Smooth muscle cell (in vitro differentiated cells): ENCODE measurements at regions not wholly inside any gene's neighbourhood (a gene's known extent, or its start where the extent isn't known, plus 50 kb on each side); places are given as distances from the start of the nearest gene placed in this dataset.

ENCODE experiments used
- DNase-seq: peaks from one replicate; lab custom pipeline; 2025; ENCODE audit not compliant: unreplicated experiment; lab: John Stamatoyannopoulos, UW
- H2AFZ ChIP-seq: fragments of 200-600 bp; sonication (generic); 2 replicates; pipeline ENCODE4 v1.6.0; 2016; ENCODE audit warnings: antibody characterized with exemption, low read depth, mild to moderate bottlenecking
- H3F3A ChIP-seq: fragments of 200-600 bp; sonication (generic); 2 replicates; pipeline ENCODE4 v1.6.0; 2017; ENCODE audit warnings: antibody characterized with exemption, low read depth
- H3K27ac ChIP-seq: fragments of 200-600 bp; sonication (generic); 2 replicates; pipeline ENCODE4 v1.5.1; 2016; ENCODE audit warnings: low read depth, mild to moderate bottlenecking
- H3K27me3 ChIP-seq: fragments of 200-600 bp; sonication (generic); 2 replicates; pipeline ENCODE4 v1.6.1; 2016; ENCODE audit warnings: low read depth, mild to moderate bottlenecking
- H3K36me3 ChIP-seq: fragments of 200-600 bp; sonication (generic); 2 replicates; pipeline ENCODE4 v1.5.1; 2016; ENCODE audit warnings: low read depth
- H3K4me1 ChIP-seq: fragments of 200-600 bp; sonication (generic); 2 replicates; pipeline ENCODE4 v1.5.1; 2016; ENCODE audit warnings: low read depth
- H3K4me2 ChIP-seq: fragments of 200-600 bp; sonication (generic); 2 replicates; pipeline ENCODE4 v1.6.0; 2016; ENCODE audit warnings: mild to moderate bottlenecking
- H3K4me3 ChIP-seq: fragments of 200-600 bp; sonication (generic); 2 replicates; pipeline ENCODE4 v1.5.1; 2016; ENCODE audit warnings: mild to moderate bottlenecking
- H3K79me2 ChIP-seq: fragments of 200-600 bp; sonication (generic); 2 replicates; pipeline ENCODE4 v1.6.0; 2016; ENCODE audit warnings: low read depth, mild to moderate bottlenecking
- H3K9ac ChIP-seq: fragments of 200-600 bp; sonication (generic); 2 replicates; pipeline ENCODE4 v1.6.0; 2016; ENCODE audit warnings: low read depth
- H3K9me3 ChIP-seq: fragments of 200-600 bp; sonication (generic); replicated peaks from 2 replicates; pipeline ENCODE4 v1.5.1; 2016; ENCODE audit warnings: low read depth
- H4K20me1 ChIP-seq: fragments of 200-600 bp; sonication (generic); 2 replicates; pipeline ENCODE4 v1.6.0; 2016; ENCODE audit warnings: low read depth
- WGBS: methylation state at CpG from one replicate; pipeline ENCODE4 v1.1.7; 2016; ENCODE audit warnings: low lambda C conversion rate; 5-methylcytosine and 5-hydroxymethylcytosine counted together
- TF ChIP-seq, protein P1 (sequence below): fragments of 200-600 bp; sonication (generic); IDR thresholded peaks from 2 replicates; pipeline ENCODE4 v1.5.1; 2017; ENCODE audit warnings: borderline replicate concordance, mild to moderate bottlenecking, antibody characterized with exemption; ENCODE audit not compliant: insufficient read depth, poor library complexity, severe bottlenecking

DNA sequence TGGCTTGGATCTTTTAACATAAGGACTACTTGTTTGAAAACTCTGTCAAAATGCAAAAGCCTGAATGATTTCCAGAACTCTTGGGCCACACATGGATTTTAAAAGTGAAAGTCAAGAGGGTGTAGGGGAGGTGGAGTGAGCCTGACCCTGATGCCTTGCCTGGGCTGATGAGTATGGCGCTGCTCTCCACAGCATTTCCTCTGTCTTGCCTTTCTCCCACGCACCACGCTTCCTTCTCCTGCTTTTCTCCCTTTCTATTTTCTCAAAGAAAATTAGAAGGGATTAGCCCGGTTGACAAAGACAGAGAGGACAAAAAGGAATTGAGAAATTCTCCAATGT is 207.0 kb upstream of the CCDC68 start:
- Histone ChIP-seq H4K20me1 (no peaks in the 10 kb centered on the region), H3F3A (no peaks in the 10 kb centered on the region), H2AFZ (no peak overlapping the region), H3K4me2 (no peak overlapping the region), H3K36me3 (no peaks in the 10 kb centered on the region), H3K27me3 (no peaks in the 10 kb centered on the region), H3K79me2 (no peaks in the 10 kb centered on the region), H3K4me3 (no peak overlapping the region), H3K9ac (no peak overlapping the region), H3K9me3 (no peaks in the 10 kb centered on the region), H3K27ac (no peak overlapping the region), H3K4me1 (no peaks in the 10 kb centered on the region)
- TF ChIP-seq, protein P1, sequence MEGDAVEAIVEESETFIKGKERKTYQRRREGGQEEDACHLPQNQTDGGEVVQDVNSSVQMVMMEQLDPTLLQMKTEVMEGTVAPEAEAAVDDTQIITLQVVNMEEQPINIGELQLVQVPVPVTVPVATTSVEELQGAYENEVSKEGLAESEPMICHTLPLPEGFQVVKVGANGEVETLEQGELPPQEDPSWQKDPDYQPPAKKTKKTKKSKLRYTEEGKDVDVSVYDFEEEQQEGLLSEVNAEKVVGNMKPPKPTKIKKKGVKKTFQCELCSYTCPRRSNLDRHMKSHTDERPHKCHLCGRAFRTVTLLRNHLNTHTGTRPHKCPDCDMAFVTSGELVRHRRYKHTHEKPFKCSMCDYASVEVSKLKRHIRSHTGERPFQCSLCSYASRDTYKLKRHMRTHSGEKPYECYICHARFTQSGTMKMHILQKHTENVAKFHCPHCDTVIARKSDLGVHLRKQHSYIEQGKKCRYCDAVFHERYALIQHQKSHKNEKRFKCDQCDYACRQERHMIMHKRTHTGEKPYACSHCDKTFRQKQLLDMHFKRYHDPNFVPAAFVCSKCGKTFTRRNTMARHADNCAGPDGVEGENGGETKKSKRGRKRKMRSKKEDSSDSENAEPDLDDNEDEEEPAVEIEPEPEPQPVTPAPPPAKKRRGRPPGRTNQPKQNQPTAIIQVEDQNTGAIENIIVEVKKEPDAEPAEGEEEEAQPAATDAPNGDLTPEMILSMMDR, result no peak
- 91% methylated on average over 4 of the region's 4 CpGs for WGBS
- DNase-seq, result no peak

DNA sequence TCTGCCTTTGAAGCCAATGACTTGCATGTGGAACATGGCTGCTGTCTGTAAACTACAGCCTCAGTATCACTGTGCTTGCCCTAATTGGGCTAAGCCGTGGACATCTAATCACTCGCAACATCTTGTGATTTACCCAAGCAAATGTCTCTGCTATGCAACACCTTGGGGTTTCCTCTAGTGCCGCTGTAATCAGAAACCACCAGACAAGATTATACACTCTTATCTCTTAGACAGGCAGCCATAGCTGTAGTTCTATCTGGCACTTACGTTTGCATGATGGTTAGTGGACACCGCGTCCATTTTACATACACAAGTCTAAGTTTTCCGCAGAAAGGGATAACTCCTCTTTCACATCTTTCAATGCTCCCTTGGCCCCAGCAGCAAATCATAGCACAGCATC is 204.3 kb upstream of the CCDC68 start:
- no peaks in the 10 kb centered on the region for H3F3A ChIP-seq
- no peak overlapping the region for H3K27ac ChIP-seq
- H3K4me2 ChIP-seq, result no peak overlapping the region
- H3K27me3 ChIP-seq, result no peaks in the 10 kb centered on the region
- no peaks in the 10 kb centered on the region for H3K4me1 ChIP-seq
- no peak overlapping the region for H3K4me3 ChIP-seq
- H3K36me3 ChIP-seq, result no peaks in the 10 kb centered on the region
- DNase-seq, result no peak
- no peaks in the 10 kb centered on the region for H3K9me3 ChIP-seq
- no peaks in the 10 kb centered on the region for H3K79me2 ChIP-seq
- no peak overlapping the region for H2AFZ ChIP-seq
- H3K9ac ChIP-seq, result no peak overlapping the region
- TF ChIP-seq, protein P1, result no peak
- 89% methylated on average over 7 of the region's 7 CpGs for WGBS
- no peaks in the 10 kb centered on the region for H4K20me1 ChIP-seq

DNA sequence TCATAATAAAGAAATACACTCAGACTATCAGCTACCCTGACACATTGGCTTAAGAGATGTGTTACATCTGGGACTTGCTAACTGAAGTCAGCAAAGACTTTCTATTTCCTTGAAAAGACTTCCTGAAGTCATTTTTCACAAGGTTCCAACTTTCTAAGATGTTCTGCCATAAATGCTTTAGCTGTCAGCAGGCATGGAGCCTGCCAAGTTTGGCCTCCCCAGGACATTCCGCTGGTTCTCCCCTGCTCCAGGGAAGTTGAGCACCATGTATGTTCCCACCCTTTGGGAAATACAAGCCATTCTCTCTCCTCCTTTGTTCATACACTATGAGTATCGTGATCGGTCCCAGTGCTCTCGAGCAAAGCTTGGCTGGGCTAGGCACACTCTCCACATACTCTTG is 202.7 kb upstream of the CCDC68 start:
- H3K4me2 ChIP-seq, result no peak overlapping the region
- H3K9ac ChIP-seq, result no peak overlapping the region
- no peak overlapping the region for H3K27ac ChIP-seq
- 98% methylated on average over 4 of the region's 4 CpGs for WGBS
- no peaks in the 10 kb centered on the region for H3K9me3 ChIP-seq
- H4K20me1 ChIP-seq, result no peaks in the 10 kb centered on the region
- no peaks in the 10 kb centered on the region for H3F3A ChIP-seq
- H3K27me3 ChIP-seq, result no peaks in the 10 kb centered on the region
- no peak for DNase-seq
- H2AFZ ChIP-seq, result no peak overlapping the region
- TF ChIP-seq, protein P1, result no peak
- H3K79me2 ChIP-seq, result no peaks in the 10 kb centered on the region
- no peaks in the 10 kb centered on the region for H3K4me1 ChIP-seq
- no peaks in the 10 kb centered on the region for H3K36me3 ChIP-seq
- H3K4me3 ChIP-seq, result no peak overlapping the region

DNA sequence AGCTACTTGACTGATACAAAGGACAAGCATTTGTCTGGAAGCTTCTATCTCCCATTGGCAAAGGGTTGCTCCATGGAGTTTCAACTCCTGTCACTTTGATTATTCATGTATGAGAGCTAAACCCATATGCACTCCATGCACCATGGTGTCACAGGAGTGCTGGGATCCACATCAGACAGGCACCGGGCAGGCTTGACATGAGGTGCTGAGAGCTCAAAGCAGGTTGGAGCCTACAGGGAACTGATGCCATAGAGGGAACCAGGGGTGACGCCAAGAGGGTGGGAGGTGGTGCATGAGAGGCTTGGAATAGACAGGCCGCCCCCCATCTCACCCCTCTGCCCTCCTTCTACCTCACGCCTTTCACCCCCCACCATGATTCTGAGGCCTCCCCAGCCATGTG is 199.8 kb upstream of the CCDC68 start:
- 100% methylated on average over 4 of the region's 4 CpGs for WGBS
- Histone ChIP-seq H3F3A (no peaks in the 10 kb centered on the region), H3K9me3 (no peaks in the 10 kb centered on the region), H3K4me3 (no peak overlapping the region), H4K20me1 (no peaks in the 10 kb centered on the region), H2AFZ (no peak overlapping the region), H3K27ac (no peak overlapping the region), H3K27me3 (no peaks in the 10 kb centered on the region), H3K9ac (no peak overlapping the region), H3K79me2 (no peaks in the 10 kb centered on the region), H3K4me2 (no peak overlapping the region), H3K4me1 (no peaks in the 10 kb centered on the region), H3K36me3 (no peaks in the 10 kb centered on the region)
- DNase-seq, result no peak
- TF ChIP-seq, protein P1, result no peak
